HUES64 (cell line): ENCODE measurements at regions not wholly inside any gene's neighbourhood (a gene's known extent, or its start where the extent isn't known, plus 50 kb on each side); places are given as distances from the start of the nearest gene placed in this dataset.
"Not testable (repeated sequence)": the region's sequence is repeated elsewhere in the genome, so short reads cannot be mapped to it uniquely, and the experiment has no call there.

ENCODE experiments used
- H3K27ac ChIP-seq: 2 replicates; pipeline ENCODE4 v1.7.0; 2013; ENCODE audit warnings: low read depth, low read length, inconsistent platforms
- H3K27me3 ChIP-seq: 2 replicates; pipeline ENCODE4 v1.6.1; 2013; ENCODE audit warnings: mild to moderate bottlenecking, low read length; ENCODE audit not compliant: insufficient read depth
- H3K36me3 ChIP-seq: 2 replicates; pipeline ENCODE4 v1.6.1; 2013; ENCODE audit warnings: mild to moderate bottlenecking, low read length; ENCODE audit not compliant: insufficient read depth
- H3K4me1 ChIP-seq: 2 replicates; pipeline ENCODE4 v1.6.1; 2013; ENCODE audit warnings: mild to moderate bottlenecking, low read length, moderate library complexity; ENCODE audit not compliant: insufficient read depth
- H3K4me3 ChIP-seq: 2 replicates; pipeline ENCODE4 v1.5.1; 2013; ENCODE audit warnings: mild to moderate bottlenecking, low read length, moderate library complexity
- H3K9ac ChIP-seq: 2 replicates; pipeline ENCODE4 v1.6.1; 2013; ENCODE audit warnings: mild to moderate bottlenecking, low read depth, low read length
- H3K9me3 ChIP-seq: 2 replicates; pipeline ENCODE4 v1.6.1; 2013; ENCODE audit warnings: low read depth, low read length; ENCODE audit not compliant: insufficient read depth
- WGBS: fragments of 150-250, 120-280 bp; methylation state at CpG from one replicate; pipeline ENCODE4 v1.1.7; 2013; ENCODE audit warnings: missing lambda C conversion rate; 5-methylcytosine and 5-hydroxymethylcytosine counted together

DNA sequence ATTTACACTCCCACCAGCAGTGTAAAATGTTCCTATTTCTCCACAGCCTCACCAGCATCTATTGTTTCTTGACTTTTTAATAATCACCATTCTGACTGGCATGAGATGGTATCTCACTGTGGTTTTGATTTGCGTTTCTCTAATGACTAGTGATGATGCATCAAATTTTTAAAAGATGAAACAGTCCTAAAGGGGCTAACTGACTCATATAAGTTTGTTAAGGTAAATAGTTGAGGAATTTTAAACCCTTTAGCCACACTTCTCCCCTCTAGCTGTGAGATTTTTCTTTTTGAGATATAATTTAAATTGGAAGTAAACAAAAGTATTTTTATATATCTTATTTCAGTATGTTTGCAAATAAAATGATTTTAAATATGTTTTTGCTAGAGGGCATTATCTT, 331.2 kb upstream of the EPHA6 start:
- WGBS = 80% methylated on average over 1 of the region's 1 CpG
- H3K4me1 ChIP-seq, H3K4me3 ChIP-seq, H3K9me3 ChIP-seq, H3K27me3 ChIP-seq, H3K27ac ChIP-seq, H3K36me3 ChIP-seq, H3K9ac ChIP-seq: not testable (repeated sequence)

DNA sequence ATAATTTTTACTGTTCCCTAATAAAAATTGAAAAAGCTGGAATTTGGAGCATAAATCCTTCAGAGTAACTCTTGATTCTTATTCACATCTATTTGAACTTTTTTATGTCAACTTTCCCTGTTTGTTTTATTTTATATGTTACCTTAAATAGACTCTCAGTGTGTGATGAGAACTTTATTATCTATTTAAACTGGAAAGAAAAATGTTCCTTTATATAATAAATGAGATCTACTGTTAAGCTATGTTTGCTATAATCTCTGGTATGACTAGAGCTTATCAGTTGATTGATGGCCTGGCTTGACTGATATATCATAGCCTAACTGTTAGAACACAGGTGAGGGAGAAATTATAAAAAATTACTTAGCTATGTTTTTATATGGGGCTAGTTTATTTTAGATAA, 330.6 kb upstream of the EPHA6 start:
- Histone ChIP-seq H3K4me3 (no peak overlapping the region), H3K9me3 (no peaks in the 10 kb centered on the region), H3K27ac (no peak overlapping the region), H3K9ac (no peak overlapping the region), H3K27me3 (no peaks in the 10 kb centered on the region), H3K36me3 (no peaks in the 10 kb centered on the region), H3K4me1 (no peaks in the 10 kb centered on the region)

DNA sequence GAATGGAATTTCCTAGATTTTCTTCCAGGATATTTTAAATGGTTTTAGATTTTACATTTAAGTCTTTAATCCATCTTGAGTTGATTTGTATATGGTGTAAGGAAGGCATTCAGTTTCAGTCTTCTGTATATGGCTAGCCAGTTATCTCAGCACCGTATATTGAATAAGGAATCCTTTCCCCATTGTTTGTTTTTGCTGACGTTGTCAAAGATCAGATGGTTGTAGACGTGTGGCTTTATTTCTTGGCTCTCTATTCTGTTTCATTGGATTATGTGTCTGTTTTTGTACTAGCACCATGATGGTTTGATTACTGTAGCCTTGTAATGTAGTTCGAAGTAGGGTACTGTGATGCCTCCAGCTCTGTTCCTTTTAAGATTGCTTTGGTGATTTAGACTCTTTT, 325.7 kb upstream of the EPHA6 start:
- WGBS = 96% methylated on average over 4 of the region's 4 CpGs
- no peaks in the 10 kb centered on the region for H3K27me3 ChIP-seq

DNA sequence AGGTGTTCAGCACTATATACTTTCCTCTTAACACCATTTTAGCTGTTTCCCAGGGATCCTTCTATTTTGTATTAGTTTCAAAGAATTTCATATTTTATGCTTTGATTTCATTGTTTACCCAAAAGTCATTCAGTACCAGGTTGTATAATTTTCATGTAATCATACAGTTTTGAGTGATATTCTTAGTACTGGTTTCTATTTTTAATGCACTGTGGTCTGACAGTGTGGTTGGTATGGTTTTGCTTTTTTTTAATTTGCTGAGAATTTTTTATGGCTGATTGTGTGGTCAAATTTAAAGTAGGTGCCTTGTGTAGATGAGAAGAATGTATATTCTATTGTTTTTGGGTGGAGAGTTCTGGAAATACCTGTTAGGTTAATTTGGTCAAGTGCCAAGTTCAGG, 323.4 kb upstream of the EPHA6 start:
- no peaks in the 10 kb centered on the region for H3K27me3 ChIP-seq
- H3K9ac ChIP-seq = no peak overlapping the region
- no peaks in the 10 kb centered on the region for H3K4me1 ChIP-seq
- no peaks in the 10 kb centered on the region for H3K9me3 ChIP-seq
- no peaks in the 10 kb centered on the region for H3K36me3 ChIP-seq
- no peak overlapping the region for H3K27ac ChIP-seq
- no peak overlapping the region for H3K4me3 ChIP-seq

More for the DNA sequence above, 325.7 kb upstream of the EPHA6 start:
- Histone ChIP-seq H3K9ac (no peak overlapping the region), H3K27ac (no peak overlapping the region), H3K9me3 (no peaks in the 10 kb centered on the region), H3K4me1 (no peaks in the 10 kb centered on the region), H3K36me3 (no peaks in the 10 kb centered on the region), H3K4me3 (no peak overlapping the region)

DNA sequence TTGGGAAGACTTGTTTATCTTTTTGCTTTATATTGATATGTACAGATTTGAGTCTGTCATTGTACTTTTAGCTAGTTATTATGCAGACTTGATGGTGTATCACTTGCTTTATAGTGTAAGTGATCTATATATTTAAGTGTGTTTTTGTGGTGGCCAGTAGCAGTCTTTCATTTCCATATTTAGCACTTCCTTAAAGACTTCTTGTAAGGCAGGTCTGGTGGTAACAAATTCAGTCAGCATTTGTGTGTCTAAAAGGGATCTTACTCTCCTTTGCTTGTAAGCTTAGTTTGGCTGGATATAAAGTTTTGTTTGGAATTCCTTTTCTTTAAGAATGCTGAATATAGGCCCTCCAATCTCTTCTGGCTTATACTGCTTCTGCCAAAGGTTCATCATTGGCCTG, 322.5 kb upstream of the EPHA6 start:
- no peak overlapping the region for H3K9ac ChIP-seq

DNA sequence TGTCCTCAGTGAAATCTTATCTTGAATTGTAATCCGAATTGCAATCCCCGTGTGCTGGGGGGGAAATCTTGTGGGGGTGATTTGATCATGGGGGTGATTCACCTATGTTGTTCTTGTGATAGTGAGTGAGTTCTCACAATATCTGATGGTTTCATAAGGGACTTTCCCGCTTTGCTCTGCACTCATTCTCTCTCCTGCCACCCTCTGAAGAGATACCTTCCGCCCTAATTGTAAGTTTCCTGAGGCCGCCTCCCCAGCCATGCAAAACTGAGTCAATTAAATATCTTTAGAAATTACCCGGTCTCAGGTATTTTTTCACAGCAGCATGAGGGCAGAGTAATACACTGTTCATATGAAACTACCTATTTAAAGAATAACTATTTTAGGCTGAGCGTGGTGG, 304.1 kb upstream of the EPHA6 start:
- Histone ChIP-seq H3K27ac (no peak overlapping the region), H3K4me1 (no peaks in the 10 kb centered on the region), H3K36me3 (no peaks in the 10 kb centered on the region), H3K4me3 (no peak overlapping the region), H3K9me3 (no peaks in the 10 kb centered on the region), H3K9ac (no peak overlapping the region), H3K27me3 (no peaks in the 10 kb centered on the region)
- 89% methylated on average over 7 of the region's 7 CpGs for WGBS

More for the DNA sequence above, 322.5 kb upstream of the EPHA6 start:
- H3K27me3 ChIP-seq = no peaks in the 10 kb centered on the region
- no peaks in the 10 kb centered on the region for H3K4me1 ChIP-seq
- H3K36me3 ChIP-seq = no peaks in the 10 kb centered on the region
- H3K9me3 ChIP-seq = no peaks in the 10 kb centered on the region
- H3K27ac ChIP-seq = no peak overlapping the region
- no peak overlapping the region for H3K4me3 ChIP-seq

DNA sequence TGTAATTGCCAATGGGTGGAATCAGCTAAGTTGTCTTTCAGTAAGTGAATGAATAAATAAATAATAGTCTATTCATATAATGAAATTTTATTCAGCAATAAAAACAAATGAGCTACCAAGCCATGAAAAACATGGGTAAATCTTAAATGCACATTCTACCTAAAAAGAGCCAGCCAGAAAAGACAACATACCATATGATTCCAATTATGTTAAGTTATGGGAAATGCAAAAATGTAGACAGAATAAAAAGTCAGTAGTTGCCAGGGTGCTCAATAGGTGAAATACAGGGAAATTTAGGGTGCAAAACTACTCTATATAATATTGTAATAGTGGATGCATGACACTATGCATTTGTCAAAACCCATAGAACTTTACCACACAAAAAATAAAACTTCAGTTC, 277.2 kb upstream of the EPHA6 start:
- no peak overlapping the region for H3K27ac ChIP-seq
- H3K4me3 ChIP-seq = no peak overlapping the region
- H3K9me3 ChIP-seq = no peaks in the 10 kb centered on the region
- no peaks in the 10 kb centered on the region for H3K36me3 ChIP-seq
- no peaks in the 10 kb centered on the region for H3K4me1 ChIP-seq
- no peak overlapping the region for H3K9ac ChIP-seq
- no peaks in the 10 kb centered on the region for H3K27me3 ChIP-seq

DNA sequence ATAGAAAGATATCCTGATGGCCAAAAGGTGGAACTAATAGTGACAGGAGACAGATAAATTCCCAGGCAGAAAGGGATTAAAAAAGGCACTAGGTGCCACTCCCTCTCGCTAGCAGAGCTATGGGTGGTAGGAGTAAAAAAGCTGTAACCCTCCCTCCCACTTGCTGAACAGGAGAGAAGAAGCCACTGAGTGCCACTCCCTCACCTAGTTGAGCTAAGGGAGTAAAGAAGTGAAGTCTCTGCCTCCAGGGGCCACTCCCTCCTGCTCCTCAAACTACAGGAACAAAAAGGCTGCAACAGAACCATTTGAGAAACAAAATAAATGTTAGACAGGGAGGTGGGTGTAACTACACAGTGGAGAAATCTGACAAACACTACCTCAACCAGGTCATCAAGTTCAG, 276.2 kb upstream of the EPHA6 start:
- Histone ChIP-seq H3K4me3 (no peak overlapping the region), H3K27me3 (no peaks in the 10 kb centered on the region), H3K9ac (no peak overlapping the region), H3K4me1 (no peaks in the 10 kb centered on the region), H3K9me3 (no peaks in the 10 kb centered on the region), H3K27ac (no peak overlapping the region), H3K36me3 (no peaks in the 10 kb centered on the region)
- 78% methylated on average over 1 of the region's 1 CpG for WGBS

DNA sequence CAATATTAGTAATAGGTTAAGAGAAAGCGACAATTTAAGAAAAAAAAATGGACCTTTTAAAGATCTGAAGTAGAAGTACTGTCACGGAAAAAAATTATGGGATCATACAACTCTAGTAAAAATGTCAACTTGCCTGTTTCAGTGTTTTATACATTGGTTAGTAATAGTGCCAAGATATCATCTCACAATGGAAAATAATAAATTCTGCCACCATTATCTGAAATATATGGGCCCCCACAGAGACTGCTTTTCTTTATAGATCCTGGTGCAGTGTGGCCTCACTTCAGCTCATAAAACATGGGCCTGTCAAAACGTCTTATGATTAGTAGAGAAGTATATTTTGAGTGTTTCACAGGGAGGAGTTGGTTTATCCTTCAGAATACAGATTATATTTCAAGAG, 266.3 kb upstream of the EPHA6 start:
- Histone ChIP-seq H3K9me3 (no peaks in the 10 kb centered on the region), H3K4me3 (no peak overlapping the region), H3K36me3 (no peaks in the 10 kb centered on the region), H3K9ac (no peak overlapping the region), H3K4me1 (no peaks in the 10 kb centered on the region), H3K27ac (no peak overlapping the region), H3K27me3 (no peaks in the 10 kb centered on the region)
- 100% methylated on average over 2 of the region's 3 CpGs for WGBS

DNA sequence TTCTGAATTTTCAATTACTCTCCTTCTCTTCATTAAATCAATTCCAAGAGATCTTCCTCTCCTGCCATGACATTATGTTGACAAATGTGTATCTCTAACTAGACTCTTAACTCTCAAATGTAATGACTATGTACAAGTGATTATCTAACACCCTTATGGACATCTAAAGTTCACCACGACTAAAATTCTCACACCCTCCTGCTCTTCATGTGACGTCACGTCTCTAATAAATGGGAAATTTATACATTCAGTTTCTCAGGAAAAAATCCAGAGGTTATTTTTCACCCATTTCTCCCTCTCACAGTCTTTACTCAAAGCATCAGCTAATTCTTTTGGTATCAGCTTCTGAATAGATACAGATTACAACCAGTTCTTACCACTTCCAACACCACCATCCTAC, 237.5 kb upstream of the EPHA6 start:
- no peaks in the 10 kb centered on the region for H3K36me3 ChIP-seq
- no peak overlapping the region for H3K9ac ChIP-seq
- H3K4me1 ChIP-seq = no peaks in the 10 kb centered on the region
- H3K4me3 ChIP-seq = no peak overlapping the region
- peaks cover 13% of the 10 kb centered on the region for H3K9me3 ChIP-seq
- no peak overlapping the region for H3K27ac ChIP-seq
- WGBS = 94% methylated on average over 3 of the region's 3 CpGs
- no peaks in the 10 kb centered on the region for H3K27me3 ChIP-seq

DNA sequence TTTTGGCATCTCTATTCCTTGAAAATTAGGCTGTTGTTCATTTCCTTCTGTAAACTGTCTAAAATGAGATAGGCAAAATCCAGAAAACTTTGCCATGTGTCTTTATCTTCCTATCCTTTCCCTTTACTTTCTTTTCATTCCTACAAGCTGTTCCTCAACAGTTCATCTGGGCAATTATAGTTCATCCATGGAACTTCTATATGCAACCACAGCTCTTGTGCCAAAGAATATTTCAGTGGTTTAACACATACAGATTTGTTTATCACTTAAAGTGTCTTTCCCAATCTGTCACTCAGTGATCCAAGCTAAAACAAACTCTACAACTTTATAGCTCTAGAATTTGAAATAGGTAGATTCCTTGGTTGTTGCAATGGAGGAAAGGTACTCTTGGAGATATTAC, 230.3 kb upstream of the EPHA6 start:
- Histone ChIP-seq H3K4me3 (no peak overlapping the region), H3K27ac (no peak overlapping the region), H3K9ac (no peak overlapping the region), H3K4me1 (no peaks in the 10 kb centered on the region), H3K36me3 (no peaks in the 10 kb centered on the region), H3K27me3 (no peaks in the 10 kb centered on the region), H3K9me3 (no peaks in the 10 kb centered on the region)

DNA sequence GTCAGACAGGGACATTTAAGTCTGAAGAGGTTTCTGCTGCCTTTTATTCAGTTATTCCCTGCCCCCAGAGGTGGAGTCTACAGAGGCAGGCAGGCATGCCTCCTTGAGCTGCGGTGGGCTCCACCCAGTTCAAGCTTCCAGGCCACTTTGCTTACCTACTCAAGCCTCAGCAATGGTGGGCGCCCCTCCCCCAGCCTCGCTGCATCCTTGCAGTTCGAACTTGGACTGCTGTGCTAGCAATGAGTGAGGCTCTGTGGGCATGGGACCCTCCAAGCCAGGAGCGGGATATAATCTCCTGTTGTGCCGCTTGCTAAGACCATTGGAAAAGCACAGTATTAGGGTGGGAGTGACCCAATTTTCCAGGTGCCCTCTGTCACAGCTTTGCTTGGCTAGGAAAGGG, 207.5 kb upstream of the EPHA6 start:
- H3K36me3 ChIP-seq, H3K27ac ChIP-seq, H3K4me1 ChIP-seq, H3K9ac ChIP-seq, H3K9me3 ChIP-seq, H3K27me3 ChIP-seq, H3K4me3 ChIP-seq: not testable (repeated sequence)
- WGBS = 88% methylated on average over 6 of the region's 6 CpGs
